ENCODE measurements at regions not wholly inside any gene's neighbourhood (a gene's known extent, or its start where the extent isn't known, plus 50 kb on each side); places are given as distances from the start of the nearest gene placed in this dataset.

- Mint-ChIP-seq H3K4me3 (no peak overlapping the region), H3K27me3 (ENCODE audit: low read depth) (peaks cover 20% of the 10 kb centered on the region), H3K27ac (no peak overlapping the region), H3K4me1 (ENCODE audit: low read depth) (peaks cover 5% of the 10 kb centered on the region), H3K36me3 (ENCODE audit: low read depth) (no peaks in the 10 kb centered on the region), H3K9me3 (no peaks in the 10 kb centered on the region)
Measured at GRCh38 chr10:27451054-27451453, 53.0 kb upstream of the RAB18 start.

- Mint-ChIP-seq H3K27ac (no peak overlapping the region), H3K27me3 (ENCODE audit: low read depth) (peaks cover 20% of the 10 kb centered on the region), H3K4me1 (ENCODE audit: low read depth) (peaks cover 6% of the 10 kb centered on the region), H3K9me3 (no peaks in the 10 kb centered on the region), H3K36me3 (ENCODE audit: low read depth) (no peaks in the 10 kb centered on the region), H3K4me3 (no peak overlapping the region)
Measured at GRCh38 chr10:27450225-27450624, 53.9 kb upstream of the RAB18 start.

- Mint-ChIP-seq H3K27ac (no peak overlapping the region), H3K9me3 (no peaks in the 10 kb centered on the region), H3K4me1 (ENCODE audit: low read depth) (peaks cover 6% of the 10 kb centered on the region), H3K27me3 (ENCODE audit: low read depth) (peaks cover 20% of the 10 kb centered on the region), H3K4me3 (no peak overlapping the region), H3K36me3 (ENCODE audit: low read depth) (no peaks in the 10 kb centered on the region)
Measured at GRCh38 chr10:27449571-27449970, 54.5 kb upstream of the RAB18 start.

GRCh38 chr10:27448921-27449320, 55.2 kb upstream of the RAB18 start:
- Mint-ChIP-seq H3K4me3 (no peak overlapping the region), H3K27me3 (ENCODE audit: low read depth) (peaks cover 20% of the 10 kb centered on the region), H3K4me1 (ENCODE audit: low read depth) (peaks cover 6% of the 10 kb centered on the region), H3K36me3 (ENCODE audit: low read depth) (no peaks in the 10 kb centered on the region), H3K27ac (no peak overlapping the region), H3K9me3 (no peaks in the 10 kb centered on the region)

GRCh38 chr10:27447540-27447939, 56.6 kb upstream of the RAB18 start:
- H3K4me1 Mint-ChIP-seq (ENCODE audit: low read depth): peaks cover 6% of the 10 kb centered on the region
- no peaks in the 10 kb centered on the region for H3K36me3 Mint-ChIP-seq (ENCODE audit: low read depth)
- H3K27ac Mint-ChIP-seq: no peak overlapping the region
- H3K27me3 Mint-ChIP-seq (ENCODE audit: low read depth): peaks cover 16% of the 10 kb centered on the region
- H3K9me3 Mint-ChIP-seq: no peaks in the 10 kb centered on the region
- H3K4me3 Mint-ChIP-seq: no peak overlapping the region

- Mint-ChIP-seq H3K27ac (no peak overlapping the region), H3K9me3 (no peaks in the 10 kb centered on the region), H3K4me1 (ENCODE audit: low read depth) (peaks cover 6% of the 10 kb centered on the region), H3K36me3 (ENCODE audit: low read depth) (no peaks in the 10 kb centered on the region), H3K27me3 (ENCODE audit: low read depth) (peaks cover 15% of the 10 kb centered on the region), H3K4me3 (no peak overlapping the region)
Measured at GRCh38 chr10:27446091-27446918, 57.8 kb upstream of the RAB18 start.

- Mint-ChIP-seq H3K9me3 (no peaks in the 10 kb centered on the region), H3K4me1 (ENCODE audit: low read depth) (peaks cover 6% of the 10 kb centered on the region), H3K27me3 (ENCODE audit: low read depth) (peaks cover 14% of the 10 kb centered on the region), H3K27ac (no peak overlapping the region), H3K36me3 (ENCODE audit: low read depth) (no peaks in the 10 kb centered on the region), H3K4me3 (no peak overlapping the region)
Measured at GRCh38 chr10:27445070-27445469, 59.0 kb upstream of the RAB18 start.

GRCh38 chr10:27440478-27440877, 63.6 kb upstream of the RAB18 start:
- H3K4me1 Mint-ChIP-seq (ENCODE audit: low read depth): no peaks in the 10 kb centered on the region
- H3K36me3 Mint-ChIP-seq (ENCODE audit: low read depth): no peaks in the 10 kb centered on the region
- H3K27ac Mint-ChIP-seq: no peak overlapping the region
- no peaks in the 10 kb centered on the region for H3K9me3 Mint-ChIP-seq
- peaks cover 14% of the 10 kb centered on the region for H3K27me3 Mint-ChIP-seq (ENCODE audit: low read depth)
- no peak overlapping the region for H3K4me3 Mint-ChIP-seq

- no peaks in the 10 kb centered on the region for H3K4me1 Mint-ChIP-seq (ENCODE audit: low read depth)
- no peaks in the 10 kb centered on the region for H3K36me3 Mint-ChIP-seq (ENCODE audit: low read depth)
- H3K9me3 Mint-ChIP-seq: no peaks in the 10 kb centered on the region
- H3K27me3 Mint-ChIP-seq (ENCODE audit: low read depth): peaks cover 14% of the 10 kb centered on the region
- no peak overlapping the region for H3K27ac Mint-ChIP-seq
- no peak overlapping the region for H3K4me3 Mint-ChIP-seq
Measured at GRCh38 chr10:27440021-27440420, 64.1 kb upstream of the RAB18 start.

GRCh38 chr10:27439101-27439500, 65.0 kb upstream of the RAB18 start:
- no peaks in the 10 kb centered on the region for H3K9me3 Mint-ChIP-seq
- no peaks in the 10 kb centered on the region for H3K36me3 Mint-ChIP-seq (ENCODE audit: low read depth)
- H3K4me3 Mint-ChIP-seq: no peak overlapping the region
- H3K27ac Mint-ChIP-seq: no peak overlapping the region
- H3K4me1 Mint-ChIP-seq (ENCODE audit: low read depth): no peaks in the 10 kb centered on the region
- peaks cover 14% of the 10 kb centered on the region for H3K27me3 Mint-ChIP-seq (ENCODE audit: low read depth)

- no peaks in the 10 kb centered on the region for H3K9me3 Mint-ChIP-seq
- H3K27ac Mint-ChIP-seq: no peak overlapping the region
- H3K36me3 Mint-ChIP-seq (ENCODE audit: low read depth): no peaks in the 10 kb centered on the region
- H3K4me1 Mint-ChIP-seq (ENCODE audit: low read depth): no peaks in the 10 kb centered on the region
- no peak overlapping the region for H3K4me3 Mint-ChIP-seq
- H3K27me3 Mint-ChIP-seq (ENCODE audit: low read depth): peaks cover 19% of the 10 kb centered on the region
Measured at GRCh38 chr10:27437775-27438174, 66.3 kb upstream of the RAB18 start.

- H3K36me3 Mint-ChIP-seq (ENCODE audit: low read depth): no peaks in the 10 kb centered on the region
- H3K4me3 Mint-ChIP-seq: no peak overlapping the region
- H3K4me1 Mint-ChIP-seq (ENCODE audit: low read depth): no peaks in the 10 kb centered on the region
- H3K9me3 Mint-ChIP-seq: no peaks in the 10 kb centered on the region
- no peak overlapping the region for H3K27ac Mint-ChIP-seq
- H3K27me3 Mint-ChIP-seq (ENCODE audit: low read depth): peaks cover 18% of the 10 kb centered on the region
Measured at GRCh38 chr10:27436710-27437109, 67.4 kb upstream of the RAB18 start.

GRCh38 chr10:27433976-27434375, 70.1 kb upstream of the RAB18 start:
- Mint-ChIP-seq H3K4me3 (no peak overlapping the region), H3K36me3 (ENCODE audit: low read depth) (no peaks in the 10 kb centered on the region), H3K27ac (no peak overlapping the region), H3K4me1 (ENCODE audit: low read depth) (no peaks in the 10 kb centered on the region), H3K27me3 (ENCODE audit: low read depth) (peaks cover 9% of the 10 kb centered on the region), H3K9me3 (no peaks in the 10 kb centered on the region)

- Mint-ChIP-seq H3K27ac (no peak overlapping the region), H3K27me3 (ENCODE audit: low read depth) (peaks cover 9% of the 10 kb centered on the region), H3K4me1 (ENCODE audit: low read depth) (no peaks in the 10 kb centered on the region), H3K4me3 (no peak overlapping the region), H3K36me3 (ENCODE audit: low read depth) (no peaks in the 10 kb centered on the region), H3K9me3 (no peaks in the 10 kb centered on the region)
Measured at GRCh38 chr10:27426948-27427467, 77.1 kb upstream of the RAB18 start.

GRCh38 chr10:27413831-27414348, 90.2 kb upstream of the RAB18 start:
- no peak overlapping the region for H3K27ac Mint-ChIP-seq
- H3K4me3 Mint-ChIP-seq: no peak overlapping the region
- H3K27me3 Mint-ChIP-seq (ENCODE audit: low read depth): peaks cover 28% of the 10 kb centered on the region
- H3K9me3 Mint-ChIP-seq: no peaks in the 10 kb centered on the region
- H3K36me3 Mint-ChIP-seq (ENCODE audit: low read depth): no peaks in the 10 kb centered on the region
- H3K4me1 Mint-ChIP-seq (ENCODE audit: low read depth): no peaks in the 10 kb centered on the region
